ENCODE measurements at regions not wholly inside any gene's neighbourhood (a gene's known extent, or its start where the extent isn't known, plus 50 kb on each side); places are given as distances from the start of the nearest gene placed in this dataset.

- DNase-seq (ENCODE audit: extremely low read depth, low read depth) = no peak
- TF ChIP-seq, protein P1, sequence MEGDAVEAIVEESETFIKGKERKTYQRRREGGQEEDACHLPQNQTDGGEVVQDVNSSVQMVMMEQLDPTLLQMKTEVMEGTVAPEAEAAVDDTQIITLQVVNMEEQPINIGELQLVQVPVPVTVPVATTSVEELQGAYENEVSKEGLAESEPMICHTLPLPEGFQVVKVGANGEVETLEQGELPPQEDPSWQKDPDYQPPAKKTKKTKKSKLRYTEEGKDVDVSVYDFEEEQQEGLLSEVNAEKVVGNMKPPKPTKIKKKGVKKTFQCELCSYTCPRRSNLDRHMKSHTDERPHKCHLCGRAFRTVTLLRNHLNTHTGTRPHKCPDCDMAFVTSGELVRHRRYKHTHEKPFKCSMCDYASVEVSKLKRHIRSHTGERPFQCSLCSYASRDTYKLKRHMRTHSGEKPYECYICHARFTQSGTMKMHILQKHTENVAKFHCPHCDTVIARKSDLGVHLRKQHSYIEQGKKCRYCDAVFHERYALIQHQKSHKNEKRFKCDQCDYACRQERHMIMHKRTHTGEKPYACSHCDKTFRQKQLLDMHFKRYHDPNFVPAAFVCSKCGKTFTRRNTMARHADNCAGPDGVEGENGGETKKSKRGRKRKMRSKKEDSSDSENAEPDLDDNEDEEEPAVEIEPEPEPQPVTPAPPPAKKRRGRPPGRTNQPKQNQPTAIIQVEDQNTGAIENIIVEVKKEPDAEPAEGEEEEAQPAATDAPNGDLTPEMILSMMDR (IDR thresholded peaks at IDR 0.05; ENCODE audit: low read depth, low read length, missing control alignments) = no peak
- H3K4me3 ChIP-seq (replicated peaks; ENCODE audit: low read depth, low read length) = no peak overlapping the region
Measured at GRCh38 chr3:103319912-103320311, 885.1 kb downstream of the ZPLD1 start.

- H3K4me3 ChIP-seq (replicated peaks; ENCODE audit: low read depth, low read length) = no peak overlapping the region
- TF ChIP-seq, protein P1 (IDR thresholded peaks at IDR 0.05; ENCODE audit: low read depth, low read length, missing control alignments) = no peak
- DNase-seq (ENCODE audit: extremely low read depth, low read depth) = no peak
Measured at GRCh38 chr3:103337179-103337845, 902.5 kb downstream of the ZPLD1 start.

DNA sequence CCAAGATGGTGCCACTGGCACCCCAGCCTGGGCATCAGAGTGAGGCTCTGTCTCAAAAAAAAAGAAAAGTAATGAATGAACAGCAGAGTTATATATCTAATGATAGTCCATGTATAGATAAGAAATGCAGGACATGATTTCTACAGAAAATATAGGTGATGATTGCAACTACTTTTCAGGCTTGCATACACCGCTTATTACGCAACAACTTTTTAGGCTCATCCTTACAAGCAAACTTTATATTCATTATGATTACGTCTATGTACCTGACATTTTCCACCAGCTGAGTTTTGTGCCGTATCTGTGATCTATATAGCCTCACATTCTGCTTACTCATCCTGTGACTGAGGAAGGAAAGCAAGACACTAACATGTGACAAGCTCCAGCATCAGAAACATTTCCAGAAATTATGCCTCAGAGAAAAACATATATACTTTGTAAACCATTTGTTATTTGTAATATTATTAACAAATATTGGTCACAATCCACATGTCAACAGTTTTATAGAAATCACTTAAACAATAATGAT is 906.3 kb downstream of the ZPLD1 start:
- TF ChIP-seq, protein P1 (IDR thresholded peaks at IDR 0.05; ENCODE audit: low read depth, low read length, missing control alignments) = no peak
- H3K4me3 ChIP-seq (replicated peaks; ENCODE audit: low read depth, low read length) = no peak overlapping the region
- DNase-seq (ENCODE audit: extremely low read depth, low read depth) = no peak

DNA sequence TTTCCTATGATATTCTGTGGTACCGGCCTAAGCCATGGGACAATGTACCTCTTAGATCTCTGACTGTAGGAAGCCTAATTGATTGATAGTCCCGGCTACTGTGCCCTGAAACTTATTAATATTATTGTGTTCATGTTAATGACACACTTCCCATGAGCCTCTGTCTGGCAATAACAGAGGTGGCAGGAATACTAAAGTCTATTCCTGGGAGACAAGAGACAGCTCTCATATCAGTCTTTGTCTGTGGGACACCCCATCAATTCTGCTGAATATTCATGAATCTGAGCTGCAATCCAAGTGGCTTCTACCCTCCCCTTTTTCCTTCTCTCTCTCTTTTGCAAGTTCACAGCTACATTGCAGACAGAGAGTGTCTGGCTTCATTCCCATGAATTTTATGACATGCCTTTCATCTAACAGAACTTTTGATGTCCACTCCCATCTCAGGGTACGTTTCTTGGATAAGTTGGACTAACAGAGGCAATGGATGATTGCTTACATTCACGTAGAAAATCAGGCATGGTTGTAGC is 907.5 kb downstream of the ZPLD1 start:
- no peak overlapping the region for H3K4me3 ChIP-seq (replicated peaks; ENCODE audit: low read depth, low read length)
- DNase-seq (ENCODE audit: extremely low read depth, low read depth) = no peak
- TF ChIP-seq, protein P1 (IDR thresholded peaks at IDR 0.05; ENCODE audit: low read depth, low read length, missing control alignments) = no peak

- TF ChIP-seq, protein P1 (IDR thresholded peaks at IDR 0.05; ENCODE audit: low read depth, low read length, missing control alignments) = no peak
- DNase-seq (ENCODE audit: extremely low read depth, low read depth) = no peak
Measured at GRCh38 chr3:103349760-103350159, 914.9 kb downstream of the ZPLD1 start.

DNA sequence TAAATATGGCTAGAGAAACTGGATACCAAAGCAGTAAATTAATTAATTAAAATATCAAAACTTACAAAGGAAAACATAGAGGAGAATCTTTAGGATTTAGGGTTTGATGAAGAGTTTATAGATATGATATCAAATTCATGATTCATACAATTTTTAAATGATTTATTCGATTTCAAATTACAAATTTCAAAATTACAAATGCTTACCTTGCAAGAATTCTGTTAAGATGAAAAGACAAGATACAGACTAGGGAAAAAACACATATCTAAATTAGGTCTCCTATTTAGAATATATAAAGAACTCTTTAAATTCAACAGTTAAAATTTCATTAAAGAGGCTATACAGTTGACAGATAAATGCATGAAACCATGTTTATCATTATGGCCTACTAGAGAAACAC is 930.7 kb downstream of the ZPLD1 start:
- TF ChIP-seq, protein P1 (IDR thresholded peaks at IDR 0.05; ENCODE audit: low read depth, low read length, missing control alignments) = no peak
- H3K4me3 ChIP-seq (replicated peaks; ENCODE audit: low read depth, low read length) = no peak overlapping the region
- no peak for DNase-seq (ENCODE audit: extremely low read depth, low read depth)

More at GRCh38 chr3:103349760-103350159, 914.9 kb downstream of the ZPLD1 start:
- no peak overlapping the region for H3K4me3 ChIP-seq (replicated peaks; ENCODE audit: low read depth, low read length)

All from HFF-Myc (cell line).